NCI-H446 treated with DMSO at 0.1 percent for 48 hours (cell line): ENCODE measurements at regions not wholly inside any gene's neighbourhood (a gene's known extent, or its start where the extent isn't known, plus 50 kb on each side); places are given as distances from the start of the nearest gene placed in this dataset.
"Not testable (repeated sequence)": the region's sequence is repeated elsewhere in the genome, so short reads cannot be mapped to it uniquely, and the experiment has no call there.

Source experiments
- DNase-seq: peaks from one replicate; lab custom pipeline; 2025; lab: John Stamatoyannopoulos, UW

- DNase-seq, result no peak
These were observed 334.4 kb downstream of the GADD45G start for GRCh38 chr9:89939181-89939580.

GRCh38 chr9:89939626-89940292 is 334.9 kb downstream of the GADD45G start:
- no peak for DNase-seq

GRCh38 chr9:89940625-89941024 is 335.8 kb downstream of the GADD45G start:
- DNase-seq, result no peak

GRCh38 chr9:89941875-89942274 is 337.1 kb downstream of the GADD45G start:
- DNase-seq, result peak; percentile 79

GRCh38 chr9:89942643-89943042 is 337.8 kb downstream of the GADD45G start:
- no peak for DNase-seq

- DNase-seq, result no peak
These were observed 338.5 kb downstream of the GADD45G start for GRCh38 chr9:89943309-89943708.

- DNase-seq, result no peak
These were observed 338.9 kb downstream of the GADD45G start for GRCh38 chr9:89943728-89944127.

- no peak for DNase-seq
These were observed 340.3 kb downstream of the GADD45G start for GRCh38 chr9:89945133-89945532.

GRCh38 chr9:89946741-89947140 is 341.9 kb downstream of the GADD45G start:
- DNase-seq, result no peak

- DNase-seq, result no peak
These were observed 344.3 kb downstream of the GADD45G start for GRCh38 chr9:89949111-89949510.

- no peak for DNase-seq
These were observed 346.9 kb downstream of the GADD45G start for GRCh38 chr9:89951675-89952074.

- no peak for DNase-seq
These were observed 347.6 kb downstream of the GADD45G start for GRCh38 chr9:89952401-89952800.

- not testable (repeated sequence) for DNase-seq
These were observed 348.5 kb downstream of the GADD45G start for GRCh38 chr9:89953263-89953662.

- DNase-seq, result peak; percentile 83
These were observed 349.2 kb downstream of the GADD45G start for GRCh38 chr9:89953824-89954615.

GRCh38 chr9:89955144-89955543 is 350.3 kb downstream of the GADD45G start:
- DNase-seq, result no peak

GRCh38 chr9:89955626-89956025 is 350.8 kb downstream of the GADD45G start:
- no peak for DNase-seq

- DNase-seq, result no peak
These were observed 351.5 kb downstream of the GADD45G start for GRCh38 chr9:89956331-89956730.

- DNase-seq, result no peak
These were observed 352.1 kb downstream of the GADD45G start for GRCh38 chr9:89956907-89957306.

- no peak for DNase-seq
These were observed 353.3 kb downstream of the GADD45G start for GRCh38 chr9:89958086-89958485.

GRCh38 chr9:89961616-89962341 is 357.0 kb downstream of the GADD45G start:
- no peak for DNase-seq

- no peak for DNase-seq
These were observed 358.5 kb downstream of the GADD45G start for GRCh38 chr9:89963280-89963679.

GRCh38 chr9:89967527-89967926 is 362.7 kb downstream of the GADD45G start:
- DNase-seq, result no peak

GRCh38 chr9:89969156-89969675 is 364.4 kb downstream of the GADD45G start:
- no peak for DNase-seq
